ENCODE measurements at regions not wholly inside any gene's neighbourhood (a gene's known extent, or its start where the extent isn't known, plus 50 kb on each side); places are given as distances from the start of the nearest gene placed in this dataset.

DNA sequence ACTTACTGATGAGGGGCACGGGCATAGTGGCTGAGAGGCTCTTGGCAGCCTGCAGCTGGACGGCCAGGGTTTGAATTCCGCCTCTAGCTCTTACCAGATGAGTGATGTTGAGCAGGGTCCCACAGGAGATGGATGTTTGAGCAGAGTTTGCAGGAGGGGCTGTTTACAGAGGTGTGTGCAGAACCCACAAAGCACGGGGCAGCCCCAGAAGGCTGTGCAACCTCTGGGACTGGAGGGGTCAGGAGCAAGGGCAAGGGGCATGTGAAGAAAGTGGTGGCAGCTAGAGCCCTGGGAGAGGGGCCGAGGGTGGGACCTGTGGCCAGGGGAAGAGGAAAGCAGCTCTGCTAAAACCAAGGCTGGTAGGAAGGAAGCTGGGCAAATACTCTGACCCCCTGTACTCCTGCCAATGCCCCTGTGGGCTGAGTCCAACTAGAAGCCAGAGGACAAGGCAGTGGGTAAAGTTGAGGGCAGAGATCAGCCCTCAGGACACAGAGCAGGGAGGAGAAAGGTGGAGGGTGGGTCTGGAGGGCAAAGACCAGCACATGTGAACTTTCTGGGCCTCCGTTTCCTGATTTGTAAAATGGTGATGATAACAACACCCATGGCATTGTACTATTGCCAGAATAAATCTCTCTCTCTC is 53.9 kb upstream of the ITGA11 start:
- Histone ChIP-seq H3K36me3 (replicated peaks in 1 of 2; ENCODE audit: control insufficient read depth in 2 of 2, insufficient read depth in 2 of 2, low read length in 2 of 2) (no peaks in the 10 kb centered on the region), H3K4ac (ENCODE audit: low read length) (no peak overlapping the region), H3K9me3 (replicated peaks in 1 of 2; ENCODE audit: control insufficient read depth in 2 of 2, insufficient read depth in 1 of 2, low read depth in 1 of 2, low read length in 2 of 2) (no peaks in the 10 kb centered on the region), H3K4me2 (ENCODE audit: insufficient read depth, low read length, poor library complexity, severe bottlenecking) (no peak overlapping the region), H2BK12ac (ENCODE audit: low read length) (no peak overlapping the region), H3K27me3 (ENCODE audit: control insufficient read depth in 3 of 3, insufficient read depth in 3 of 3, low read depth in 1 of 3, low read length in 3 of 3) (peaks cover 0 to 5% (median 0%) of the 10 kb centered on the region in 3 experiments), H4K8ac (ENCODE audit: low read depth, low read length) (no peak overlapping the region), H3K27ac (replicated peaks; ENCODE audit: low read length) (no peak overlapping the region), H3K9ac (ENCODE audit: low read depth, low read length, poor library complexity) (no peak overlapping the region), H3K79me1 (ENCODE audit: low read depth, low read length) (no peaks in the 10 kb centered on the region), H2BK15ac (ENCODE audit: low read length) (no peak overlapping the region), H2BK120ac (ENCODE audit: low read depth, low read length) (no peak overlapping the region), H3K4me3 (ENCODE audit: low read length in 2 of 2) (no peak overlapping the region), H4K91ac (ENCODE audit: low read depth, low read length, poor library complexity) (no peak overlapping the region), H2AFZ (ENCODE audit: low read length) (no peak overlapping the region), H2AK5ac (ENCODE audit: low read depth, low read length) (no peak overlapping the region), H3K23ac (ENCODE audit: low read depth, low read length, poor library complexity) (no peak overlapping the region), H2BK5ac (ENCODE audit: low read length) (peak overlapping the region; percentile 47), H3K18ac (ENCODE audit: low read length) (peak overlapping the region; percentile 67), H3K14ac (ENCODE audit: low read length) (peak overlapping the region; percentile 1), H3K4me1 (ENCODE audit: control insufficient read depth in 2 of 2, insufficient read depth in 1 of 2, low read depth in 1 of 2, low read length in 2 of 2) (peaks cover 2% of the 10 kb centered on the region in 2 donors)
- WGBS, 2 donors (ENCODE audit: extremely low coverage in 2 of 2, insufficient read length in 2 of 2, insufficient replicate concordance in 1 of 2), result no CpG with 5 or more reads among the region's 6 CpGs
- DNase-seq (ENCODE audit: low spot score), result no peak

DNA sequence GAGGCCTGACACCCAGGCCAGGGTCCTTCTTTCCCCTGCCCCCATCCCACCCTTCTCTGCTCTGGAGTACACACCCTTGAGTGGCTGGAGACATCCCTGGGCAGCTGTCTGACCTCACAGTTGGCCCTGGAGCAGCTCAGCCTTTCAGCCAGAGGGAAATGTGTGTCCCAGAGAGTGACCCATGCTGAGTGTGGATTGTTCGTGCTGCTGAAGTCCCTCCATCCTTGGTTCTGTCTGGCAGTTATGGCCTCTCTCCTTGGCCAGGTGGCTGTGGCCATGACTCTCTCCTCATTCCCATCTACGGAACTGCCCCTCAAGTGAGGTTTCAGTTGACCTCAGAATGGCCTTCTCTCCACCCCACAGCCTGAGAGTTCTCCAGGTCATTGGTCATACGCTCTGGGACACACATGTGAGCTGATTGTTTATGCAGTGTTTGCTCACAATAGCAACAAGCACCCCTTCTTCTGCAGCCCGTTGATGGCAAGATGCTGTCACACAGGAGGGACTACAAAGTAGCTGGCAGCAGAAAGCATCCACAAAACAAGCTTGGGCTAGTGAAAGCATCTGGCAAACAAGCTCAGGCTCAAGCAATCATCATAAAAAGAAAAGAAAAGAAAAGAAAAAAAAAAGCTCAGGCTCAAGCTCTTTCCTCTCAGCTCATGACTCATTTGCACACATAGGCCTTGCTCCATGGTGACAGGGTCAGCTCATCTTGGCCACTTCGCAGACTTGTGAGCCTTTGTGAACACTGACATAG is 55.3 kb upstream of the ITGA11 start:
- H4K91ac ChIP-seq (ENCODE audit: low read depth, low read length, poor library complexity), result no peak overlapping the region
- H4K8ac ChIP-seq (ENCODE audit: low read depth, low read length), result no peak overlapping the region
- H3K9ac ChIP-seq (ENCODE audit: low read depth, low read length, poor library complexity), result no peak overlapping the region
- DNase-seq (ENCODE audit: low spot score), result no peak
- no peak overlapping the region for H2BK5ac ChIP-seq (ENCODE audit: low read length)
- H3K79me1 ChIP-seq (ENCODE audit: low read depth, low read length), result no peaks in the 10 kb centered on the region
- no peak overlapping the region for H3K14ac ChIP-seq (ENCODE audit: low read length)
- no peak overlapping the region for H2AK5ac ChIP-seq (ENCODE audit: low read depth, low read length)
- peak overlapping the region; percentile 67 for H3K18ac ChIP-seq (ENCODE audit: low read length)
- H3K4ac ChIP-seq (ENCODE audit: low read length), result no peak overlapping the region
- H3K4me2 ChIP-seq (ENCODE audit: insufficient read depth, low read length, poor library complexity, severe bottlenecking), result no peak overlapping the region
- H3K27me3 ChIP-seq (ENCODE audit: control insufficient read depth in 3 of 3, insufficient read depth in 3 of 3, low read depth in 1 of 3, low read length in 3 of 3), result peaks cover 0 to 3% (median 0%) of the 10 kb centered on the region in 3 experiments
- no peak overlapping the region for H3K27ac ChIP-seq (replicated peaks; ENCODE audit: low read length)
- H2AFZ ChIP-seq (ENCODE audit: low read length), result no peak overlapping the region
- no peaks in the 10 kb centered on the region for H3K36me3 ChIP-seq (replicated peaks in 1 of 2; ENCODE audit: control insufficient read depth in 2 of 2, insufficient read depth in 2 of 2, low read length in 2 of 2)
- H3K9me3 ChIP-seq (replicated peaks in 1 of 2; ENCODE audit: control insufficient read depth in 2 of 2, insufficient read depth in 1 of 2, low read depth in 1 of 2, low read length in 2 of 2), result no peaks in the 10 kb centered on the region
- H3K4me3 ChIP-seq (ENCODE audit: low read length in 2 of 2), result no peak overlapping the region
- peaks cover 2% of the 10 kb centered on the region in 2 donors for H3K4me1 ChIP-seq (ENCODE audit: control insufficient read depth in 2 of 2, insufficient read depth in 1 of 2, low read depth in 1 of 2, low read length in 2 of 2)
- WGBS, 2 donors (ENCODE audit: extremely low coverage in 2 of 2, insufficient read length in 2 of 2, insufficient replicate concordance in 1 of 2), result no CpG with 5 or more reads among the region's 5 CpGs
- H3K23ac ChIP-seq (ENCODE audit: low read depth, low read length, poor library complexity), result no peak overlapping the region
- H2BK15ac ChIP-seq (ENCODE audit: low read length), result no peak overlapping the region
- no peak overlapping the region for H2BK12ac ChIP-seq (ENCODE audit: low read length)
- H2BK120ac ChIP-seq (ENCODE audit: low read depth, low read length), result no peak overlapping the region

GRCh38 chr15:68488290-68488689 is 56.3 kb upstream of the ITGA11 start:
- no peak overlapping the region for H2BK5ac ChIP-seq (ENCODE audit: low read length)

GRCh38 chr15:68488966-68489365 is 57.0 kb upstream of the ITGA11 start:
- no peak overlapping the region for H2AK5ac ChIP-seq (ENCODE audit: low read depth, low read length)
- no peak overlapping the region for H2AFZ ChIP-seq (ENCODE audit: low read length)
- no peak overlapping the region for H3K27ac ChIP-seq (replicated peaks; ENCODE audit: low read length)
- H3K4me1 ChIP-seq (ENCODE audit: control insufficient read depth in 2 of 2, insufficient read depth in 1 of 2, low read depth in 1 of 2, low read length in 2 of 2), result peaks cover 2% of the 10 kb centered on the region in 2 donors
- H3K4me3 ChIP-seq (ENCODE audit: low read length in 2 of 2), result no peak overlapping the region
- H2BK15ac ChIP-seq (ENCODE audit: low read length), result no peak overlapping the region
- H3K9me3 ChIP-seq (replicated peaks in 1 of 2; ENCODE audit: control insufficient read depth in 2 of 2, insufficient read depth in 1 of 2, low read depth in 1 of 2, low read length in 2 of 2), result no peaks in the 10 kb centered on the region
- H3K14ac ChIP-seq (ENCODE audit: low read length), result no peak overlapping the region
- H3K36me3 ChIP-seq (replicated peaks in 1 of 2; ENCODE audit: control insufficient read depth in 2 of 2, insufficient read depth in 2 of 2, low read length in 2 of 2), result no peaks in the 10 kb centered on the region
- no peak overlapping the region for H3K23ac ChIP-seq (ENCODE audit: low read depth, low read length, poor library complexity)
- WGBS, 2 donors (ENCODE audit: extremely low coverage in 2 of 2, insufficient read length in 2 of 2, insufficient replicate concordance in 1 of 2), result no CpG with 5 or more reads among the region's 5 CpGs
- H2BK5ac ChIP-seq (ENCODE audit: low read length), result no peak overlapping the region
- H3K4ac ChIP-seq (ENCODE audit: low read length), result no peak overlapping the region
- peak overlapping the region; percentile 24 for H3K9ac ChIP-seq (ENCODE audit: low read depth, low read length, poor library complexity)
- H4K8ac ChIP-seq (ENCODE audit: low read depth, low read length), result no peak overlapping the region
- H3K18ac ChIP-seq (ENCODE audit: low read length), result peak overlapping the region; percentile 15
- H2BK12ac ChIP-seq (ENCODE audit: low read length), result no peak overlapping the region
- no peak overlapping the region for H4K91ac ChIP-seq (ENCODE audit: low read depth, low read length, poor library complexity)
- DNase-seq (ENCODE audit: low spot score), result no peak
- H2BK120ac ChIP-seq (ENCODE audit: low read depth, low read length), result no peak overlapping the region
- H3K79me1 ChIP-seq (ENCODE audit: low read depth, low read length), result no peaks in the 10 kb centered on the region
- H3K27me3 ChIP-seq (ENCODE audit: control insufficient read depth in 3 of 3, insufficient read depth in 3 of 3, low read depth in 1 of 3, low read length in 3 of 3), result peaks cover 0 to 3% (median 0%) of the 10 kb centered on the region in 3 experiments
- H3K4me2 ChIP-seq (ENCODE audit: insufficient read depth, low read length, poor library complexity, severe bottlenecking), result no peak overlapping the region

More at GRCh38 chr15:68488290-68488689, 56.3 kb upstream of the ITGA11 start:
- Histone ChIP-seq H3K27me3 (ENCODE audit: control insufficient read depth in 3 of 3, insufficient read depth in 3 of 3, low read depth in 1 of 3, low read length in 3 of 3) (peaks cover 0 to 3% (median 0%) of the 10 kb centered on the region in 3 experiments), H3K4ac (ENCODE audit: low read length) (no peak overlapping the region), H3K23ac (ENCODE audit: low read depth, low read length, poor library complexity) (no peak overlapping the region), H3K27ac (replicated peaks; ENCODE audit: low read length) (no peak overlapping the region), H3K14ac (ENCODE audit: low read length) (no peak overlapping the region), H3K4me2 (ENCODE audit: insufficient read depth, low read length, poor library complexity, severe bottlenecking) (no peak overlapping the region), H3K79me1 (ENCODE audit: low read depth, low read length) (no peaks in the 10 kb centered on the region), H2BK12ac (ENCODE audit: low read length) (no peak overlapping the region), H2BK120ac (ENCODE audit: low read depth, low read length) (no peak overlapping the region), H3K36me3 (replicated peaks in 1 of 2; ENCODE audit: control insufficient read depth in 2 of 2, insufficient read depth in 2 of 2, low read length in 2 of 2) (no peaks in the 10 kb centered on the region), H3K9ac (ENCODE audit: low read depth, low read length, poor library complexity) (no peak overlapping the region), H2AFZ (ENCODE audit: low read length) (no peak overlapping the region), H4K91ac (ENCODE audit: low read depth, low read length, poor library complexity) (no peak overlapping the region), H2BK15ac (ENCODE audit: low read length) (no peak overlapping the region), H3K9me3 (replicated peaks in 1 of 2; ENCODE audit: control insufficient read depth in 2 of 2, insufficient read depth in 1 of 2, low read depth in 1 of 2, low read length in 2 of 2) (no peaks in the 10 kb centered on the region), H2AK5ac (ENCODE audit: low read depth, low read length) (no peak overlapping the region), H3K4me3 (ENCODE audit: low read length in 2 of 2) (no peak overlapping the region), H3K18ac (ENCODE audit: low read length) (no peak overlapping the region), H4K8ac (ENCODE audit: low read depth, low read length) (no peak overlapping the region), H3K4me1 (ENCODE audit: control insufficient read depth in 2 of 2, insufficient read depth in 1 of 2, low read depth in 1 of 2, low read length in 2 of 2) (peaks cover 2% of the 10 kb centered on the region in 2 donors)
- no peak for DNase-seq (ENCODE audit: low spot score)
- no CpG with 5 or more reads among the region's 5 CpGs for WGBS, 2 donors (ENCODE audit: extremely low coverage in 2 of 2, insufficient read length in 2 of 2, insufficient replicate concordance in 1 of 2)
